Left kidney (tissue), 1 donor: ENCODE measurements at regions not wholly inside any gene's neighbourhood (a gene's known extent, or its start where the extent isn't known, plus 50 kb on each side); places are given as distances from the start of the nearest gene placed in this dataset.

Experiments
- DNase-seq: peaks from one replicate; pipeline ENCODE4 v3.0.0-alpha.2; 2013

DNA sequence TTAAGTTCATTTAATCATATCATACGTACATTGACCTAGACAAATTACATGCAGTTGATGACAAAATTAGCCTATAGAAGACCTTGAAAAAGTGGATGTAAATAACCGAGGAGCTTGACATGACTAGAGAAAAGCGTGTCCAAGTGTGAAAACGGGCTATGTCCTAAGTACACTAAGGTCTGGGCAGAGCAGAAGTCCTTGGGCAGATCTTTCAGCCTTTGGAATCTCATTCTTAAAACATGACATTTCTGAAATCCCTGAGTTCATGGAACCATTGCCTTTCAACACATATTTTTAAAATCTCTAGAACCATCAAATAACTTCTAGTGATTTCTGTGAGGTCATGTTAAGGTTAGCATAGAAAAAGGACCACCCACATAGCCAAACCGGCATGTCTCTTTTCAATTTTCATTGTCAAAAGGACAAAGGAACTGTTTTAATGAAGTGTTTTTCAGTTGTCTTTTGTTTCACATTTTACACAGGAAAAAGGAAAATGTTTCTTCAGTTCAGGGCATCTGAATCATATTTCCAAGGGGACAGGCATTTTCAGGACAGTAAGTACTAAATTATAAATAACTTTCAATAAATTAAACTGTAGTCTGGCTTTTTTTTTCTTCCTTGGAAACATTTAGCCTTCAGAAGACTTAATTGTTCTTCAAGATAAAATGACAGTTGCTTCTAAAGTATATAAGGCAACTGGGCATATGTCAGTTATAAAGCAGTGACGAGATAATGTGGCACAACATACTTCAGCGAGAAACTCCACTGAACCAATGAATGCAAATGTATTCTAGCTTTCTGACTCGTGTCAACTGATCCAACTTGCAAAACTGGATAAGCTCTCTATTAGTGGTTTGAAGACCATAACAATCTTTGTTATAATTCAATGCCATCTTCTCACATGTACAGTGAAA is 416.8 kb downstream of the NFIB start:
- no peak for DNase-seq

DNA sequence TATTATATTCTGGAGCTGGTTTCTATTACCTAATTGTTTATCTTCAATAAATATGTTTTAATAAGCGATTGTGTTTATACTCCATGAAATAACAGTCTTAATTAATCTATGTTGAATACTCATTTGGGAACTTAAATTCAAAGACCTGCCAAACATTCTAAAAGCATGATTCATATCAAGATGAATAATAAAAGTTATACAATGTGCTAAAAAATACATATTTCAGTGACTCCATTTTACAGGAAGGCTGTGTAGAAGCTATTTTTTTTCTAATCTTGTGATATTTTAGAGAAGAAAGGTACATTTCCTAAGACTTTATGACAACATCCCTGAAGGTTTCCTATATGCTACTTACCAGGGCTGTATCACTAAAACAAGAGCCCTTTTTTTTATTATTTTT is 417.9 kb downstream of the NFIB start:
- DNase-seq = no peak

DNA sequence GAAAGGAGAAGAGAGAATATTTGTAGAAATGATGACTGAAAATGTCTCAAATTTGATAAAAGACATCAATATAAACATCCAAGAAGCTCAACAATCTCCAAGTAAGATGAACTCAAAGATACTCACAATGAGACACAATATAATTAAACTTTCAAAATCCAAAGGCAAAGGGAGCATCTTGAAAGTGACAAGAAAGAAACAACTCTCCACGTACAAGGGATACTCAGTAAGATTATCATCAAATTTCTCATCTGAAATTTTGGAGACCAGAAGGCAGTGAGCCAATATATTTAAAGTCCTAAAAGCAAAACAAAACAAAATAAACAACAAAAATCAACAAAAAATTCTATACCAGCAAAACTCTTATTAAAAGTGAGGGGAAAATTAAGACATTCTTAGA is 428.7 kb downstream of the NFIB start:
- DNase-seq = no peak

DNA sequence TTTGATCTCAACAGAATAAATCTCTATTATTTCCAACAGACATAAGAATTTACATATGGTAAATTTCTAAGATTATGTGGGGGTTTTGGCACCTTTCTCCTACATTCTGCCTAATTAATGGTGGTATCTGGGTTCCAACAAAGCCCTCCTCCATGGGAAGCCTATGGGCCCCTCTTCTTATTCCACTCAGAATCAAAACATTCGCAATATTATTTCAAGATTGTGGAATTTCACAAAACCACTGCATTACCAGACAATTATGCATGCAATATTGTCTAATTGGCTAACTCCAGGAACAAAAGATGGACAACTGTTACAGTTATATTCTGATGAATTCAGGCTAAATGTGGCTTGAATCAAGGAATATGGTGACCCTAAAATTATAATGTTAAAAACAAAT is 434.0 kb downstream of the NFIB start:
- DNase-seq = no peak

DNA sequence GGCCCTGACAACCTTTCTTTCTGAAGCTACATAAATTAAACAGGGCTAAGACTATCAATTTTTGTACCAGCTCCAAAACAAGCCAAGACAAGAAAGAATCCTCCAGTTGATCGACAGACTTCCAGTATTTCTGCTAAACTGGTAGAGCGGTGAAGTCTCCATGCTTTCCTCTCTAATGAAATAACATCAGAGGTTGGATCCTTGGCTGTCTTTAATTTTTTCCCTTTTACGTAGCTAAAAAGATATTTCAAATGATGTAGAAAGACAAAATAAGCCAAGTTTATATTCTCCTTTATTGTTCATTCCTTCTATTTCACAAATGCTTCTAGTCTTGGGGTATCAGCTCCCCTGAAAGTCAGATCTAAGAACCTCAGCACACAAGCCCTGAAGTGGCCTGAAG is 434.9 kb downstream of the NFIB start:
- no peak for DNase-seq

DNA sequence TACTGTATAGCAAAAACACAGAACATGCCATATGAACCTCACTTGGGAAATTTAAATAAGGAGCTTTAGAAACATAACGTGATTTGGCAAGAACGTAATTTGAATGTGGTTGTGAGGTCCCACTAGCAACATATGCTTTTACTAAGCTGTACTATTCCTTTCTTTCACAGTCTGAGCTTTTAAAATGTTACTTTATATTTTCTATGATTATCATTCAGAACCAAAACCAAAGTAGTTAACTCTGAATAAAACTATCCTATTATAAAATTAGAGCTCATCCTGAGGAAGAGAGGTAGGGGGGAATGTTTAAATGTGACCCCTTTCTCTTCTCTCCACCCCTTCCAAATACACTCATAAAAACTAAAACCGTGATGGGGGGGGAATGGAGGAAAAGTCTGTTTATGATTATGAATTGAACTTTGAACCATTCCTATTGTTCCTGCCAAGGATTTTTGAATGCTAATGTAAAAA is 435.7 kb downstream of the NFIB start:
- DNase-seq = no peak

DNA sequence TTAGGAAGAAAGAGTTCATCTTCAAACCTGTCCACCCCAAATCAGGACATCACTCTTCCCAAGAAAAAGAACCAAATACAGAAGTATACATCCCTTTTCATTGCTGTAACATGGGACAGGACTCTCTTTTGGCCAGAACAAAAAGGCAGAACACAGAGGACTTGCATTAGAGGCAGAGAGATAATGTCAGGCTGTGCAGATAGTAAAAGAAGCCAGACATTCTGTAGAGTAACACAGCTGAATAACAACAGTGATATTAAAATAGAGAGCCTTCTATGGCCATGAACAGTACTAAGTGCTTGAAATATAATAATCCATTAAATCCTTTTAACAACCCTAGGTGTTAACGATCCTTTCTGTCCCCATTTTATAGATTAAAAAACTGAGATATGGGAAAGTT is 437.2 kb downstream of the NFIB start:
- no peak for DNase-seq

DNA sequence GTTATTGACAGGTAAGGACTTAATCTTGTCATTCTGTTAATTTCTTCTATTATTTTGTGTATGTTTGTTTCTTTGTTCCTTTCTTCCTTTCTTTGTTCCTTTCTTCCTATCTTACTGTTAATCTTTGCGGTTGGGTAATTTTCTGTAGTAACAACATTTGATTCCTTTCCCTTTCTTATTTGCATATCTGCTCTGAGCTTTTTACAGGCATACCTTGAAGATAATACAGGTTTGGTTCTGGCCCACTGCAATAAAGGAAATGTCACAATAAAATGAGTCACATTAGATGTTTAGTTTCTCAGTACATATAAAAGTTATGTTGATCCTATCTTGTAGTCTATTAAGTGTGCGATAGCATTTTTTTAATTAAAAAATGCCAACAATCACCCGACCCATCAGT is 440.7 kb downstream of the NFIB start:
- no peak for DNase-seq

DNA sequence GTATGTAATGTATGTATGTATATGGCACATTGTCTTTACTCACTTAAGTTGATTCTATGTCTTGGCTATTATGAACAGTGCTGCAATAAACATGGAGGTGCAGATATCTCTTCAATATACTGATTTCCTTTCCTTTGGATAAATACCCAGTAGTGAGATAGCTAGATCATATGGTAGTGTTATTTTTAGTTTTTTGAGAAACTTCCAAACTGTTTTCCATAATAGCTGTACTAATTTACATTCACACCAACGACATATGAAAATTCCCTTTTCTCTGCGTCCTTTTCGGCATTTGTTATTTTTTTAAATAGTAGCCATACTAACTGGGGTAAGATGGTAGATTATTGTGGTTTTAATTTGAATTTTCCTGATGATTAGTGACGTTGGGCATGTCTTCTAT is 445.6 kb downstream of the NFIB start:
- no peak for DNase-seq

DNA sequence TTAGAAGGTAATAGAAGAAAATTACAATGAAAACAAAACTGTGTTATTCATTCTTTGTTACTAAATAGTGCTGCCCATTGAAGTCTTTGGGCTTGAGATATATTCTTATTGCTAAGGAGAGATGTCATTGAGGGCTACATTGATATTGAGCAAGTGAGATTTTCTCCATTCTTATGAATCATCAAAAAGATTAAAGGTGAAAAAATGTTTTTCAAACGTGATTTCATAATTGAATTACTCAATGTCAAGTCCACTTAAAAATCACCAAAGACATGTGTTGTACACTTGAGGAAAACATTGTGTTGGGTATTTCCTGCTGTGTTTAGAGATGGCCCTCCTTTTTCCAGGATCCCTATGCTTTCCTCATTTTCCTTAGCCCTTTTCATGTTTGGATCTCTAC is 448.1 kb downstream of the NFIB start:
- DNase-seq = no peak

DNA sequence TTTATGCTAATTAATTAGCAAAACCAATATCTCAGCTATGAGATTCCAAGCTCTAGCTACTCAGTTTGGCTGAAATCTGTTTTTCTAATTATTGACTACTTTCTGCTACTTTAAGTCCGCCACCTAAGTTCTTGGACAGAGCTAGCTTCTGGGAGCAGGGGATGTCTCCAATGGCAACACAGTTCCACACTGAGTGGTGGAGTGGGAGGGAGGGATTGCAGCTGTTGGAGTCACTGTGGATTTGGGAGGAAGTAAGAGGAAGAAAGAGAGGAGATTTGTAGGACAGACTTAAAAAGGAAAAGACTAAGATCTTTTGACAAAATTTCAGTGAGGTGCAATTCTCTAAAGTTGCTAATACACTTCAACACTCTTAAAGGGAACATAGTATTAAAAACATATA is 450.8 kb downstream of the NFIB start:
- DNase-seq = peak; percentile 42

DNA sequence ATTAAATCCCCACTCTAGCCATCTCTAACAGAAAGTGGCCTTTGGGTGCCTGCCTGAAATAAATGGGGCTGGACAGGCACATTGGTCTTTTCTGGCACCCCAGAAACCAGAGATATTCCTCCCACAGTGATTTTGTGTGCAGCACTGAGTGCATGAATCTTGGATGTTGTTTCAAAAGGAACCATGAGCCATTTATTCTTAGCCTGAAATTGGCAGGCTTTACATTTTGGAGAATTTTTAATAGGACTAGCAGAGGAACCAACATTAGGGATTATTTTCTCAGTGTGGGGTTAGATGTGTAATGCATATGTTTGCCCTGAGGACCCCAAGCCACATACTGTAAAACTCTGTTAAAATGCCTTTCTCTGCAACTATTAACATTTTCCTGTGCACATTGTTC is 451.3 kb downstream of the NFIB start:
- DNase-seq = no peak

DNA sequence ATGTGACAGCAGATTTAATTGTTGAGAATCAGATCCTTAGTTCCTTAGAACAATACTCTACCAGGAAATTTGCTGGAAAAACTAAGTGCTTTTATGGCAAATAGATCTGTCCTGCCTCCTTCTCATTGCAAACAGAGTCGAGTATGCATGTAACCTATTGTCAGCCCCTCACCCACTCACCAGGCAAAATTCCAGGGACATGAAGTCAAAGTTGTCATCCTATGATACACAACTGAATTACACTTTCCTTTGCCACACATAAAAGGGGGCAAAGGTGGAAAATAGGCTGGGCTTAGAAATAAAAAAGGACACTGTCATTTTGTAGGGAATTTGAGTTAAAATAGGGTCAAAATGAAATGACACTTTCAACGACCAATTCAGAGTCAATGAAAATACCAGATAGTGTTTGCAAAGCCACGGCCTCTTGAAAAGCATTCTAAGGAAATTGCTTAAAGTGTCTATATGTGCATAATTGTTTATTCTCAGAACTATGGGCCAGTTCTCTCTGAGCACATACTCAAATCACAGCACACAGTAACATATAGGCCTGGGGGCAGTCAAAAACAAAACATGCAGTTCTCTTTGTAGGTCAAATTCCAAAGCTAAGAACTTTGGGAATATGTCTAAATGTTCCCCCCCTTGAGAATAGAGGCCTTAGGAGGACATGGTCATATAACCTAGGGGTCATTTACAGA is 452.8 kb downstream of the NFIB start:
- no peak for DNase-seq

DNA sequence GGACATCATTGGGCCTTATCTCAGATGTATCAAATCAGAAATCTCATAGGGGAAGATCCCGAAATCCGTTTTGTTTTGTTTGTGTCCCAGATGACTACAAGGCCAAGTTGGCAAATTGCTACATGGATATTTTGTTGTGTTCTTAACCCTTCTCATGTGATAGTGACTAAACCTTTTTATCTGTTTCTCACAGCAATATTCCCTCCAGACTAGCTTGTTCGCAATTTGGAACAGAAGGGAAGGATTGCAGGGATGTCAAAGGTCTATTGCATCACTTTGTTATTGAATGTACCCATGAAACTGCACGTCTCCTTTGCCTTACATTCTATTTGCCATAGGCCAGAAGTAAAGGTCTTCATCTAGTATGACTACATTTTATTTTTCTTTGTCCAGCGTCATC is 453.9 kb downstream of the NFIB start:
- DNase-seq = no peak

DNA sequence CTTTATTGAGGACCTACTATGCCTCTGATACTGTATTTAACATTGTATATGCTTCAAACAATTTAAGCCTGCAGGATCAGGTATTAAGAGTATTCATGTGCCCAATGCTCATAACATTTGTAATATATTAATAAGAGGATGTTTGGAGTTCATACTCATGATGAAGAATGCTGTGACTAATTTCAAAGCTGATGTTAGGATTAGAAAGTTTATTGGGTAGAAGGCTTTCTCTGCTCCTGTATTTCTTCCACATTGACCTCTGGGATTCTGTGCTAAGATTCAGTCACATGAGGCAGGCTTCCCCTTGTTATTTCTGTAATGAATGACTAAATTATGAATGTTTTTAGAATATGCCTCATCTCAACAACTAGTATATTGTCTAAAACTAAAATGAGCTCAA is 456.4 kb downstream of the NFIB start:
- DNase-seq = no peak

DNA sequence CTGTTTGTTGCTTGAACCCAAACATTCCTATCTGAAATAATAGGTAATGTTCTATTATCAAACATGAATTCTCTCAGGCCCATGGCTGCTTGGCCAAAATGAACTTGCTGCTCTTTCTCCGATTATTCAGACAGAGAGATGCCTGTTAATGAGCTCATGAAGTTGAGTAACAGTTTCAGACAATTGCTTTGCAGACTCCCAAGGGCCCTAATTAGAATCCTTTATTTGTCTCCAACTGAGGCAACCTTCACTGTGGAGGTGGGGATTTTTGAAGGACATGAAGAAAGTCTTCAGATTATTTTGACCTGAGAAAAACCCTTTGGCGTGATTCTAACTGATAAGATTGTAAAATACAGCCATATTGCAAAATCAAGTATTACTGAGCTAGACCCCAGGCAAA is 466.7 kb downstream of the NFIB start:
- no peak for DNase-seq

DNA sequence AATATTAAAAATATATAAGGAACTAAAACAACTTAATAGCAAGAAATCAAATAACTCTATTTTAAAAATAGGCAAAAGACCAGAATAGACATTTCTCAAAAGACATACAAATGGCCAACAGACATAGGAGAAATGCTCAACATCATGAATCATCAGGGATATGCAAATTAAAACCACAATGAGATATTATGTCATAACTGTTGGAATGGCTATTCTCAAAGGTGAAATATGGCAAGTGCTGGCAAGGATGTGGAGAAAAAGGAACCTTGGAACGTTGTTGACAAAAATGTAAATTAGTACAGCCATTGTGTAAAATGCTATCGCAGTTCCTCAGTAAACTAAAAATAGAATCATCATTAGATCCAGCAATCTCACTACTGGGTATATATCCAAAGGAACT is 468.5 kb downstream of the NFIB start:
- DNase-seq = no peak

DNA sequence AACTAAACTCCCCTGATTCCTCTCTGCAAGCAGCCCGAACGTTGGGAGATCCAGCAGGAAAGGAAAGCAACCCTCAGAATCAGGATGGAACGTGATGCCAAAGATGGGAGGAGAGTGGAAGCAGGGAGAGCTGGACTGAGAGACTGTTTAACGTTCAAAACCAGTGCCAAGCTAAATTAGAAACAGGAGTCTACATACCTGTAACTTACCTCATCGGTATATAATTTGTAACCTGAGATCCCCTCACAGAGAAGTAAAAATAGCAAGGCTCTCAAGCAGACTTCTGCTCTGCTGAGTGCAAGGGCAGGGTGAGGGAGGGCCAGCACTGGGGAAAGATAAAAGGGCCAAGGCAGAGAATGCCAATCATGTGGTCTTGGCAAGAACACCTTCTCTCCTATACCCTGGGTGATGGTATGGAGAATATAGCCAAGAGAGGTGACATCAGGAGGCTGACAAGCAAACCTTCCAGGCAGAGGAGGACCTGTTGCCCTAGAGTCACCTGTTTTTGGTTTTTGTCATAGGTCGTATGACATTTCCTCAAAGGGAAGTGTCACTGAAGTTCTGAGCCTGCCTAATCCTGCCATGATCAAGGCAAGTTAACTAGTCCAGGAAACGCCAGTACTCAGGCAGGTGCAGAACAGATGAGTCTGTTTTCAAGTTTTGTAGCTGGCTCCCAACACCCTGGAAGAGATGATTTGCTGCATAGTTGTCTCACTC is 472.0 kb downstream of the NFIB start:
- peak; percentile 13 for DNase-seq

DNA sequence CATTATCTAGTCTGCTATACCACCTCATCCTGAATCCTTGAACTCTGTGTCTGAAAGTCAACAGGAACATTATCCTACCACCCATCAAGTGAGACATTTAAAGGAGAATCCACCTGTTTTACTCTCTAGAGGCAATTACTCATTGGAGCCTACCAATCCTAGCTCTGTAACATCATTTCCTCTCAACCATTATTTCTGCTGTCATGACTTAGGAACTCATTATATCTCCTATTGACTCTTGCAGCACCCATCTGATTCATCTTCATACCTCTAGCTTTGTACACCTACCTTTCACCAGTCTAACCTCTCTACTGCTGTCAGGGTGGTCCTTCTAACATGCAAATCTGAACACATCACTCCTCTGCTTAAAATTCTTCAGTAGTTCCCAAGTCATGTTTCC is 481.5 kb downstream of the NFIB start:
- no peak for DNase-seq

DNA sequence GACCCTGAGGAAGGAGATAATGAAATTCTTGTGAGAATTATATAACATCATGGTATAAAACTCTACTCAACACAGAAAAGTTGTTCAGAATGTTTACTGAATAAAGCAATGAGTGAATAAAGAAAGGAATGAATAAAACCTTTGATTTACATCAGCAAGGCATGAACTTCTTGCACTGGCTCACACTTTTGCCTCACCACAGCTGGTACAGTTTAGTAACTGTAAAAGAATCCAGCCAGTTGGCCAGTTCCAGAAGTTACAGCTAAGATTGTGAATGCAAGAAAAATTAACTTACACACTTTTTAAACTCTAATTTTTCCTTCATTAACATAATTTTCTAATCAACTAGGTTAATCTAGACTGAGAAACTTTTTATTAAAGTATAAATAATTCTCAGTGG is 490.9 kb downstream of the NFIB start:
- DNase-seq = no peak

DNA sequence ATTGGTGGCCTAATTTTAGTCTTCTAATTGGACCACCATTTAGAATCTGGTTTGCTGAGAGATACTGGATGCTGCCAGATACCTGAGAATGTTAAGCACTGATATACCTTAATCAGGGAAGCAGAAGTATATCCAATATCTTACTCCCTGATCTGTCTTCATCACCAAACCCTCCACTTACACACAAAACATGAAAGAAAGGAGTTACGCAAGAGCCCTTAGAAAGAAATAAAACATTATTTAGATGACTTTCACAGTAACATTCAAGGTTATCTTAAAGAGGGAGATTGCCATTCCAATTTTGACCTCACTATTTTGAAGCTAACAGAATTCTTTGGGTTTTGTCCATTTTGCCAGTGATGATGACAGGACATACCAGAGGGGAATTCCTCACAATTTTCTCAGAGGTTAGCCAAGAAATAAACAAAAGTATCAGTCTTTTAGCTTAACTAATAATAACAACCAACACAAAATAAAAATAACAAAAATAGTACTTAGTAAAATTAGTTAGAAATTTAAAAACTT is 496.1 kb downstream of the NFIB start:
- no peak for DNase-seq

DNA sequence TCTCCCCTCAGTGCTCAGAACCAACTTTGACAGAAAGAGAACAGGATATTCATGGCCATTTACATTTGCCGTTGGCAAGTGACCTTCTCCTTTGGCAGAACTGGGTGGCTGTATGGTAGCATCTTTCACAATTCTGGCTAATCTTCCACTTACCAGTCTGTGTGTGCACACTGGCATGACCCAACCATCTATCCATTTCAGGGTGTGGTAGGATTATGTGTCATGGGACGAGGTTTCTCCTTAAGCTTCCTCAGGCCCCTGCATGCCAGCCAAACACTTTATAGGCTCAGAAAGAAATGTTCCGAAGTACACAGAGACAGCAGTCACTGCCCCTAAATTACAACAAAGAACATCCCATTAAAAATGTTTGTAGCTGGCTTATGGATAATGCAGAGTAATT is 497.1 kb downstream of the NFIB start:
- no peak for DNase-seq
